HG03432 (cell line): ENCODE measurements at regions not wholly inside any gene's neighbourhood (a gene's known extent, or its start where the extent isn't known, plus 50 kb on each side); places are given as distances from the start of the nearest gene placed in this dataset.
"Not testable (repeated sequence)": the region's sequence is repeated elsewhere in the genome, so short reads cannot be mapped to it uniquely, and the experiment has no call there.

Experiments
- ATAC-seq: cut with Tn5 transposase; IDR thresholded peaks from one replicate; pipeline ENCODE4 v1.9.1; 2021; ENCODE audit warnings: mild to moderate bottlenecking, moderate library complexity; ENCODE audit not compliant: unreplicated experiment

GRCh38 chr10:81200801-81201200, 663.1 kb downstream of the SH2D4B start:
- ATAC-seq: no peak

DNA sequence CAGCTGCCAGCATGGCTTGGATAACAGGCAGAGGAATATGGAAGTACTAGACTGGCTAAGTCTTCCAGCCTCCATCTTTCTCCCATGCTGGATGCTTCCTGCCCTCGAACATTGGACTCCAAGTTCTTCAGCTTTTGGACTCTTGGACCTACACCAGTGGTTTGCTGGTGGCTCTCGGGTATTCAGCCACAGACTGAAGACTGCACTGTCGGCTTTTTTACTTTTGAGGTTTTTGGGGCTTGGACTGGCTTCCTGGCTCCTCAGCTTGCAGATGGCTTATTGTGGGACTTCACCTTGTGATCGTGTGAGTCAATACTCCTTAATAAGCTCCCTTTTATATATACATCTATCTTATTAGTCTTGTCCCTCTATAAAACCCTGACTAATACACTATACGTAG, 667.6 kb upstream of the NRG3 start:
- ATAC-seq: not testable (repeated sequence)

DNA sequence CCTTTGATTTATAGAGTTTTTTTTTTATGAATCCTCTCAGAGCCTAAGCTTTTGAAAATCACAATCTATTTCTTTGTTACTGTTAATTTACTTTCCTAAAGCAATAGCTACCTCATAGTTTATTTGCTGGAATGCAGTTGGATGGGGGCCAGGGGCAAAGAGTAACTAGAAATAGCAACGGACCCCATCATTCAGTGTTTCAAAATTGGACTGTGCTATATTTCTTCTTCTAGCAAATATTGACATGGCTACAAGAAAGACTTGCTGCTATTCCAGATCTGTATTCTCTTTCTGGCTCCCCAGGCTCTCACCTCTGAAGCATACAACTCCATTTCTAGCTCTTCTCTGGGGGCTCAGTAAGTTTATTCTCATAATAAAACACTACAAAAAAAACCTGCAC, 661.6 kb upstream of the NRG3 start:
- no peak for ATAC-seq

GRCh38 chr10:81215498-81215897, 659.5 kb upstream of the NRG3 start:
- no peak for ATAC-seq

GRCh38 chr10:81216949-81217348, 658.0 kb upstream of the NRG3 start:
- no peak for ATAC-seq

DNA sequence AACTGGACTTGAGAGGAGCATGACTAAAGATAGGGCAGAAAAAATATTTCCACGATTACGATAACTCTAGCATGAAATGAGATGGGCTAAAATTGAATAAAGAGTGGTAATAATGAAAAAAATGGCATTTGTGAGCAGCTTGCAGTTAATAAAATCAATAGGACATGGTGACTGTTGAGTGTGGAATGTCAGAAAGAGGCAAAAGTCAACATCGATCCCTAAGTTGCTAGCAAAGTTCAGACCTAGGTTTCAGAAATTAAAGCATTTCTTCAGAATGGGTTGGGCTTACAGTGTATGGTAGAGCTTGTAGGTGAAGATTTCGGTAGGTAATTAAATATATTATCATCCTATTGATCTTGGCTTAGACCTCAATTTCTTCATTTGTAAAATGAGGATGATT, 656.7 kb upstream of the NRG3 start:
- no peak for ATAC-seq

DNA sequence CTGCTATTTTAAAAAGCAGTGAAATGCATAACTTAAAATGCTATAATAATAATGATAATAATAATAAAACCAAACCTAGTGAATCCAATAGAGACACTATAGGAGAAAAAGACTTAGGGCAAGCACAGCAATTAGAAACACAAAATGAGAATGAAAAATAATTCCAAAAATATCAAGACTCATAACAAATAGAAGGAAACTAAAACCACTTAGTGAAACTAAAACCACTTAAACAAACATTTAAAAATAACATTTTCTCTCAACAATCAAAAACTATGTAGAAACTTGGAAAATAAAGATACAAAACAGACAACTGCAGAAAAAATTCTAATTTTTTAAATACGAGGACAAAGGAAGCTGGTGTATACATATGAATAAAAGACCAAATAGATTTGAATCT, 655.2 kb upstream of the NRG3 start:
- peak; percentile 73 for ATAC-seq

- ATAC-seq: no peak
Observed at GRCh38 chr10:81248886-81249285, 626.1 kb upstream of the NRG3 start.

DNA sequence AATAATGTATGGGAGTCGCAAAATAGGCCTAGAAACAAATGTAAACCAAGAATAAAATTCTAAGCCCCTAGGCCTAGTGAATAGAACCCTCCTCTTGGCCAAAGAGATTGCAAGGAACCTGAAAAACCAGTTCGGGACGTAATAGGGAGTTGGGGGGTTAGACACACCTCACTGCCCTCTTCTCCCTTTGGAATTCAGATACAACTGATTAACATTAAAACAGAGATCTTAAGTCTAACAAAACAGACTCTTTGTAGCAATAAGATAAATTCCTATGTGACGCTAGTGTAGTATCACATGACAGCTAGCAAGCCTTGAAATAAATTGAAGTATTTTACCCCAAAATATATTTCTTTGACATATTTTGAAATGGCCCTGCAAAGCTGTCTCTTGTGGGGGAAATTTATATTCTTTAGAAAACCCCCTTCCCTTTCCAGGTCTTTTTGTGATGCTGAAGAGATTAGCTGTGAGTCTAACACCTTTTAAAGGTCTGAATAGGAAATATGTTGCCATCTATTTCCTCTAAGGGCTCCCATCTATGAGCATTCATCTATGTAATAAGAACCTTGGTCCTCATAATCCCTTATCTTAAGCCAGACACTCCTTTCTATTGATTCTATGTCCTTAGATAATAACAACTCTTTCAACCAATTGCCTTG, 623.4 kb upstream of the NRG3 start:
- ATAC-seq: no peak

DNA sequence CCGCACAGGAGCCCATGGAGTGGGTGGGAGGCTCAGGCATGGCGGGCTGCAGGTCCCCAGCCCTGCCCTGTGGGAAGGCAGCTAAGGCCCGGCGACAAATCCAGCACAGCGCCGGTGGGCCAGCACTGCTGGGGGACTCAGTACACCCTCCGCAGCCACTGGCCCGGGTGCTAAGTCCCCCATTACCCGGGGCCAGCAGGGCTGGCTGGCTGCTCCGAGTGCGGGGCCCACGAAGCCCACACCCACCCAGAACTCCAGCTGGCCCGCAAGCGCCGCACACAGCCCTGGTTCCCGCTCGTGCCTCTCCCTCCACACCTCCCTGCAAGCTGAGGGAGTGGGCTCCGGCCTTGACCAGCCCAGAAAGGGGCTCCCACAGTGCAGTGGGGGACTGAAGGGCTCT, 610.0 kb upstream of the NRG3 start:
- not testable (repeated sequence) for ATAC-seq

- ATAC-seq: no peak
Observed at GRCh38 chr10:81270051-81270450, 604.9 kb upstream of the NRG3 start.

GRCh38 chr10:81280497-81281479, 594.2 kb upstream of the NRG3 start:
- ATAC-seq: no peak

GRCh38 chr10:81288544-81288943, 586.5 kb upstream of the NRG3 start:
- no peak for ATAC-seq

DNA sequence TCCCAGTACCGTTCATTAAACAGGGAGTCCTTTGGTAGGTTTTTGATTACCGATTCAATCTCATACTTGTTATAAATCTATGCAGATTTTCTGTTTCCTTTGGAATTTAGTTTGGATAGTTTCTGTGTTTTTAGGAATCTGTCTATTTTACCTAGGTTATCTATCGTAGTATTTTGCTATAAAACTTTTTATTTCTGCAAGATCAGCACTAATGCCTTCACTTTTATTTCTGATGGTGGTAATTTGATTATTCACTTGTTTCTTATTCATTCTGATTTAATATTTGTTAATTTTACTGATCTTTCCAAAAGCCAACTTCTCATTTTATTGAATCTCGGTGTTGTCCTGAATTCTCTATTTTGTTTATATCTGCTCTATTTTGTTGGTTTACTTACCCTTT, 577.7 kb upstream of the NRG3 start:
- no peak for ATAC-seq

DNA sequence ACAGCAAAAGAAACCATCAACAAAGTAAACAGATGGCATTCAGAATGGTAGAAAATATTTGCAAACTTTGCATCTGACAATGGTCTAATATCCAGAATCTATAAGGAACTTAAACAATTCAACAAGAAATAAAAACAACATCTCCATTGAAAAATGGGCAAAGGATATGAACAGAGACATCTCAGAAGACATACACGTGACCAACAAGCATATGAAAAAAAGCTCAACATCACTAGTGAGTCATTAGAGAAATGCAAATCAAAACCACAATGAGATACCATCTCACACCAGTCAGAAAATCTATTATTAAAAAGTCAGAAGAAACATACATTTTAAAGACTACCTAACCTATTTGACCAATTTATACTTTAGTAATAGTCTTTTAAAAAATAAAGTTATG, 571.3 kb upstream of the NRG3 start:
- ATAC-seq: no peak

DNA sequence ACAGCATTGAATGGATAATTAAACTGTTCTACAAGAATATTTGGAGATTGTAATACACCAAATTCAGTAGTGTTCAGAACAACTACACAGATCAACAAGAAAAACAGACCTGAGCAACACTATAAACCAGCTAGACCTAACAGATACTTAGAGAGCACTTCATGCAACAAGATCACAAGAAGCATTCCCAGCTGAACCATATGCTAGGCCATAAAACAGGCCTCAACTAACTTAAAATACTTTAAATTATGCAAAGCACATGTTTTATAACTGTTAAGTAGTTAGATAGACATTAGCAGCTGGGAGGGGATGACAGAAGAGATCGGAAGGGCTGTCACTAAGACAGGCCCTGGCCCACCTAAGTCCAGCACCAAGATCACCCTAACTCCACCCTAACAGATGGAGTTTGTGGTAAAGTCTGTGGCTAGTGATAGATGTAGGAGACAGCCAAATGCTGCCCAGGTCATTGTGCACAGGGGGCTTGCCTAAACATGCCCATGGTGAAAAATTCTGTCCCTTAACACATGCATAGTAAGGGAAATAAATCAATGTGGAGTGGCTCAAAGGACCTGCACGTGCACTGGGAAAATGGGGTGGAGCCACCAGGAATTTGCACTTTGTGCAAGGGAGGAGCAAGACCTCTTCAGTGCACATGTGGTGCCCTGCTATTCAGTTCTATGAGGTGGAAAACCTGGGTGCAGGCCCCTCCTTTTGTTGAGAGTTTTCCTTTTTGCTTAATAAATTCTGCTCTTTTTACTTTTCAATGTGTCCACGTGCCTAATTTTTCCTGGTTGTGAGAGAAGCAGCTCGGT, 567.8 kb upstream of the NRG3 start:
- no peak for ATAC-seq

- no peak for ATAC-seq
Observed at GRCh38 chr10:81309041-81309552, 565.9 kb upstream of the NRG3 start.

- ATAC-seq: no peak
Observed at GRCh38 chr10:81314471-81314870, 560.5 kb upstream of the NRG3 start.

- no peak for ATAC-seq
Observed at GRCh38 chr10:81315026-81315425, 560.0 kb upstream of the NRG3 start.

DNA sequence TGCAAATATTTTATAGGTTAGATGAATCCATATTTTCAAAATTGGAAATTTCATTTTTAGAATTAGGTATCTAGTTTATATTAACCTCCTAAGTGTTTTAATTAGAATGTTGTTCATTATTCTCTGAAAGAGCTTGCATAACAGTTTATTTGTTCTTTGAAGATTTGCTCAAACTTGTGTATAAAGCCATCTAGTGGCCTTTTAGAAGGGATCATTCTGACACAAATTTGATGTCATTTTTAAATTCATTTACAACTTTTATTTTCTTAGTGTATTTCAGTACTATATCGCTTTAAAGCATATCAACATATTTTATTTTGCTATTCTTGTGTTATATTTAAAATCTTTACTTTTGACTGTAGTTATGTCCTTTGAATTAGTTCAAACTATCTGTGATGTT, 527.0 kb upstream of the NRG3 start:
- no peak for ATAC-seq

- no peak for ATAC-seq
Observed at GRCh38 chr10:81367132-81367531, 507.9 kb upstream of the NRG3 start.
